ENCODE measurements at regions not wholly inside any gene's neighbourhood (a gene's known extent, or its start where the extent isn't known, plus 50 kb on each side); places are given as distances from the start of the nearest gene placed in this dataset.

DNA sequence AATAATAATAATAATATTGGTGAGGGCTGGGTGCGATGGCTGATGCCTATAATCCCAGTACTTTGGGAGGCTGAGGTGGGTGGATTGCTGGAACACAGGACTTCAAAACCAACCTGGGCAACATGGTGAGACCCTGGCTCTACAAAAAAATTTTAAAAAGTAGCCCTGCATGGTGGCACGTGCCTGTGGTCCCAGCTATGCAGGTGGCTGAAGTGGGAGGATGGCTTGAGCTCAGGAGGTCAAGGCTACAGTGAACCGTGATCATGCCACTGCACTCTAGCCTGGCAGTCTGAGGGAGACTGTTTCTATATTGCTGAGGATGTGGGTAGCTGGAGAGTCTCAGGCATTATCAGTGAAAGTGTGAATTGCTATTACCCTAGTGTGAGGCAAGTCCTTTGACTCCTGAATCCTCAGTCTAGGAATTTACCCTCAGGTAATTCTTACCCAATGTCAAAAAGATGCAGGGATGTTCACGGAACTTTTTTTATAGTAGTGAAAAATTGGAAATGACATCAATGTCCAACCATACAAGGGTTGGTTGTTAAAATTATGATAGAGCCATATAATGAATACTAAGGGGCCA, 61.8 kb upstream of the RPL11 start:
- H3K4me1 ChIP-seq (replicated peaks in 1 of 4; ENCODE audit: control insufficient read depth in 3 of 4, insufficient read depth in 4 of 4, low read length in 3 of 4) = peaks cover 0 to 9% (median 2%) of the 10 kb centered on the region in 4 experiments; a peak in 5 of 7 replicates
- H3K27ac ChIP-seq (ENCODE audit: low read depth, low read length) = no peak overlapping the region
- no peak overlapping the region for H4K5ac ChIP-seq (ENCODE audit: insufficient read length, low read depth, low read length)
- no peaks in the 10 kb centered on the region for H3K79me1 ChIP-seq (ENCODE audit: low read depth, low read length)
- no peak for DNase-seq (ENCODE audit: low read depth in 1 of 2, low spot score in 2 of 2)
- peaks cover 6% of the 10 kb centered on the region; the same call in 1 of the 2 replicates for H3K23me2 ChIP-seq (ENCODE audit: low read depth, low read length)
- no peak overlapping the region; the same call in 1 of the 2 replicates for H2BK12ac ChIP-seq (ENCODE audit: low read depth, low read length)
- no peaks in the 10 kb centered on the region for H3K79me2 ChIP-seq (ENCODE audit: control insufficient read depth in 1 of 2, insufficient read depth in 2 of 2, low read length in 2 of 2)
- no peak overlapping the region for H3K18ac ChIP-seq (ENCODE audit: extremely low read depth, low read length)
- no peak overlapping the region for H3K4ac ChIP-seq (replicated peaks; ENCODE audit: insufficient read length, low read depth, low read length)
- CTCF ChIA-PET (ENCODE audit: partially characterized antibody) = interaction anchor here (1.0 to 26.6 kb wide), 4 partner anchors 8 to 80 kb away, joined by 4 to 706 read pairs (median 116); partner anchors contain the start of gene ID3
- no peak overlapping the region for H4K91ac ChIP-seq (replicated peaks; ENCODE audit: insufficient read length, low read length)
- no peak overlapping the region for H3K56ac ChIP-seq (replicated peaks; ENCODE audit: insufficient read length, low read depth, low read length)
- no peak overlapping the region for H2BK5ac ChIP-seq (ENCODE audit: low read depth, low read length)
- POLR2A ChIA-PET (ENCODE audit: partially characterized antibody) = interaction anchor here (0.6 to 1.1 kb wide), 2 partner anchors 31 to 110 kb away, joined by 3 read pairs; no protein-coding TSS in a partner anchor
- H3K4me3 ChIP-seq (ENCODE audit: extremely low read depth in 1 of 4, insufficient read depth in 2 of 4, low read depth in 3 of 4, low read length in 4 of 4) = no peak overlapping the region
- H3K23ac ChIP-seq (ENCODE audit: insufficient read length) = no peak overlapping the region
- H3K36me3 ChIP-seq (ENCODE audit: control insufficient read depth in 2 of 4, insufficient read depth in 4 of 4, low read length in 3 of 4) = no peaks in the 10 kb centered on the region
- H3K4me2 ChIP-seq (ENCODE audit: insufficient read depth in 1 of 2, low read depth in 2 of 2, low read length in 2 of 2) = no peak overlapping the region
- no peak overlapping the region for H2BK15ac ChIP-seq (ENCODE audit: low read length)
- no peak overlapping the region for H2AK5ac ChIP-seq (ENCODE audit: low read depth, low read length)
- H4K8ac ChIP-seq (ENCODE audit: extremely low read depth, insufficient read depth, low read length) = no peak overlapping the region
- H2BK120ac ChIP-seq (replicated peaks; ENCODE audit: low read depth, low read length) = no peak overlapping the region
- H3K9ac ChIP-seq (replicated peaks in 1 of 4; ENCODE audit: extremely low read depth in 1 of 4, low read depth in 3 of 4, low read length in 3 of 4) = no peak overlapping the region
- H3K27me3 ChIP-seq (replicated peaks in 1 of 4; ENCODE audit: control insufficient read depth in 3 of 4, extremely low read depth in 1 of 4, insufficient read depth in 3 of 4, low read length in 3 of 4) = no peaks in the 10 kb centered on the region
- no peak overlapping the region; the same call in 1 of the 2 replicates for H2BK20ac ChIP-seq (ENCODE audit: low read length)
- no peak overlapping the region for H2AFZ ChIP-seq (ENCODE audit: low read length)
- no peak for FAIRE-seq
- 87% methylated on average over 4 of the region's 4 CpGs; no CpG with 5 or more reads in 1 of the 2 experiments for WGBS, 2 experiments (ENCODE audit: extremely low coverage in 1 of 2, insufficient coverage in 1 of 2, insufficient read length in 1 of 2, insufficient replicate concordance in 2 of 2, low coverage in 1 of 2, low lambda C conversion rate in 2 of 2, missing lambda C conversion rate in 1 of 2)
- no peak overlapping the region for H3K14ac ChIP-seq (ENCODE audit: insufficient read length)
- no peak for TF ChIP-seq CTBP2 (IDR thresholded peaks at IDR 0.05; ENCODE audit: borderline replicate concordance, insufficient read depth, insufficient read length, low read length)
- no peak for TF ChIP-seq RAD21 (IDR thresholded peaks at IDR 0.05 in 1 of 2, conservative IDR thresholded peaks at IDR 0.05 in 1 of 2; ENCODE audit: low read depth in 2 of 2, low read length in 2 of 2)
- TF ChIP-seq, protein P1, sequence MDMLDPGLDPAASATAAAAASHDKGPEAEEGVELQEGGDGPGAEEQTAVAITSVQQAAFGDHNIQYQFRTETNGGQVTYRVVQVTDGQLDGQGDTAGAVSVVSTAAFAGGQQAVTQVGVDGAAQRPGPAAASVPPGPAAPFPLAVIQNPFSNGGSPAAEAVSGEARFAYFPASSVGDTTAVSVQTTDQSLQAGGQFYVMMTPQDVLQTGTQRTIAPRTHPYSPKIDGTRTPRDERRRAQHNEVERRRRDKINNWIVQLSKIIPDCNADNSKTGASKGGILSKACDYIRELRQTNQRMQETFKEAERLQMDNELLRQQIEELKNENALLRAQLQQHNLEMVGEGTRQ (IDR thresholded peaks at IDR 0.05; ENCODE audit: low read length) = no peak
- no peak for TF ChIP-seq RBBP5 (IDR thresholded peaks at IDR 0.05; ENCODE audit: borderline replicate concordance, low read depth, low read length)
- no peak for TF ChIP-seq TAF1 (IDR thresholded peaks at IDR 0.05; ENCODE audit: low read depth, low read length)
- no peak for TF ChIP-seq GTF2F1 (IDR thresholded peaks at IDR 0.05; ENCODE audit: borderline replicate concordance, low read depth, low read length)
- TF ChIP-seq EZH2 (IDR thresholded peaks at IDR 0.05; ENCODE audit: low read depth, low read length, severe bottlenecking) = no peak
- H4K20me1 ChIP-seq (replicated peaks in 1 of 2; ENCODE audit: control insufficient read depth in 1 of 2, insufficient read depth in 2 of 2, low read length in 2 of 2) = no peaks in the 10 kb centered on the region
- no peaks in the 10 kb centered on the region; a peak in 1 of 4 replicates for H3K9me3 ChIP-seq (ENCODE audit: insufficient read depth in 2 of 2, low read depth in 1 of 2, low read length in 1 of 2)

All from H1 (cell line).